ENCODE measurements at regions not wholly inside any gene's neighbourhood (a gene's known extent, or its start where the extent isn't known, plus 50 kb on each side); places are given as distances from the start of the nearest gene placed in this dataset.

DNA sequence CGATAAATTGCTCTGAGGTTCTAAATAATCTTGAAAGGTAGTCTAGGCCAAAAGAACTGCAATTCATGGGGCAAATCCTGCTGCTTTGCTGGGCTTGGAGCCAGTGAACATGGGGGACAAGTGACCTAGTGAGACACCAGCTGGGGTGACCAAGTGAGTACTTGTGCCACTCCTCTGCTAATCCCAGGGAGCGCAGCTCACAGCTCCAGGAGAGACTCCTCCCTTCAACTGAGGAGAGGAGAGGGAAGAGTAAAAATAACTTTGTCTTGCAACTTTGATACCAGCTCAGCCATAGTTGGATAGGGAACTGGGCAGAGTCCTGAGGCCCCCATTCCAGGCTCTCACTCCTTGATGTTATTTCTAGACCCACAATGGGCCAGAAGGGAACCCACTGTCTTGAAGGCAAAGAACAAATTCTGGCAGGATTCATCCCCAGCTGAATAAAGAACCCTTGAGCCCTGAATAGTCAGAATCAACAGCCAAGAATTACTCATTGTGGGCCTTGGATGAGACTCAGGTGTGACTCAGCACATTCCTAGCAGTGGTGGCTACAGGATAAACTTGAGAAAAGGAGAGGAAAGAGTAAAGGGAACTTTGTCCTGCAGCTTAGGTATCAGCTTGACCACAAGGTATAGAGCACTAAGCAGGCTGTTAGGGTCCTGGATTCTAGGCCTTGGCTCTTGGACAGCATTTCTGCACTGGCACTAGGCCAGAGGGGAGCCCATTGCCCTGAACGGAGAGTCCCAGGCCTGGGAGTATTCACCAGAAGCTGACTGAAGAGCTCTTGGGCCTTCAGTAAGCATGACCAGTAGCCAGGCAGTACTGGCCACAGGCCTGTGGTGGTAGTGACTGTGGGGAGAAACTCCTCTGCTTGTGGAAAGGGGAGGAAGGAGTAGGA lies 288.3 kb upstream of the CDH18 start:
- DNase-seq, result no peak

DNA sequence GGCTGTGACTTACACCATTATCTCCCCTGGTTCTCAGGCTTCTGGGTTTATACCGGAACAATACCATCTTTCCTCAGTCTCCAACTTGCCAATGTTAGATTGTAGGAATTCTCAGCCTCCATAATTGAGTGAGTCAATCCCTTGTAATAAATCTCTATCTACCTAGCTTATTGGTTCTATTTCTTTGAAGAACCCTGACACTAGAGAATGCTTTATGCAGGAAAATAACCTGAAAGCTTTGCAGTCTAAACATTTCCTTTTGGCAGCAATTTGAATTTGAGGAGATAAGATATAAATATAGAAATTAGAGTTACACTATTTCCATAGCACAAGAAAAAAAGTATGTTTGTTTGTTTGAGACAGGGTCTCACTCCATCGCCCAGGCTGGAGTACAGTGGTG lies 278.1 kb upstream of the CDH18 start:
- no peak for DNase-seq

DNA sequence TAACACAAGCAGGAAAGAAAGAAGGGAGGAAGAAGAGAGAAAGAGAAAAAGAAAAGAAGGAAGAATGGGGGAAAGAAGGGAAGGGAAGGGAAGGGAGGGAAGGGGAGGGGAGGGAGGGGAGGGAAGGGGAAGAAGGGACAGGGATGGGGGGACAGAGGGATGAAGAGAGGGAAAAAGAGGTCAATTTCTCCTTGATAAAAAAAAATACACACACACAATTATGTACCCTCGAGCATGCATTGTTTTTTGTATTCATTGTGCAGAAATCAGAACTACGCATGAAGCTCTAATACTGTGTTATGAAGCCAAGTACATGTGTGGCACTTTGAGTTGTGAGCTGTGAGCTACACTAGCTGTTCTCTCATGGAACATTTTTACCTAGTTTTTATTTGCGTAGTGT lies 274.9 kb upstream of the CDH18 start:
- no peak for DNase-seq

DNA sequence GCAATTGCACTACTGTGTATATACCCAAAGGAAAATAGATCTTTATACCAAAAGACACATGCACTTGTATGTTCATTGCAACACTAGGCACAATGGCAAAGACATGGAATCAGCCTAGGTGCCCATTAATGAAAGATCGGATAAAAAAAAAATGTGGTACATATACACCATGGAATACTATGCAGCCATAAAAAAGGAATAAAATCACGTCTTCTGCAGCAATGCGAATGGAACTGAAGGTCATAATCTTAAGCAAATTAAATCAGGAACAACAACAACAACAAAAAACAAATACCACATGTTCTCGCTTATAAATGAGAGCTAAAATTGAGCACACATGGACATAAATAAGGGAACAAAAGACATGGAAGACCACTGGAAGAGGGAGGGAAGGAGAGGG lies 266.7 kb upstream of the CDH18 start:
- no peak for DNase-seq

DNA sequence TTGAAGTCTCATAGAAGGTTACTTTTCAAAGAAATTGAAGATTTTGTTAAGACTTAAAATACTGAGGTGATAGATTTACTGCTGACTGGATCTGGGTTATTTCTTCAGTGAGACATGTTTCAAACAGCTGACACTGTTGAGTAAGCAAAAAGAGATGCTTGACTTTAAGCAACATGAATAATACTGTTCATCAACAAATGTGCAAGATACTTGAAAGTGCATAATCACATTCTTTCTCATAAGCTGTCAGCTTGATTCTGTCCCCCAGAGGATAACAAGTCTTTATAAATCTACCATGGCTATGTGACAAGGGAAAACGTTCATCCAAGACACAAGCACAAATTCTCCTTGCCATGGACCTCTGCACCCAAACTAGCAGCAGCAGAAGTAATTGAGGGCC lies 260.1 kb upstream of the CDH18 start:
- DNase-seq, result no peak

DNA sequence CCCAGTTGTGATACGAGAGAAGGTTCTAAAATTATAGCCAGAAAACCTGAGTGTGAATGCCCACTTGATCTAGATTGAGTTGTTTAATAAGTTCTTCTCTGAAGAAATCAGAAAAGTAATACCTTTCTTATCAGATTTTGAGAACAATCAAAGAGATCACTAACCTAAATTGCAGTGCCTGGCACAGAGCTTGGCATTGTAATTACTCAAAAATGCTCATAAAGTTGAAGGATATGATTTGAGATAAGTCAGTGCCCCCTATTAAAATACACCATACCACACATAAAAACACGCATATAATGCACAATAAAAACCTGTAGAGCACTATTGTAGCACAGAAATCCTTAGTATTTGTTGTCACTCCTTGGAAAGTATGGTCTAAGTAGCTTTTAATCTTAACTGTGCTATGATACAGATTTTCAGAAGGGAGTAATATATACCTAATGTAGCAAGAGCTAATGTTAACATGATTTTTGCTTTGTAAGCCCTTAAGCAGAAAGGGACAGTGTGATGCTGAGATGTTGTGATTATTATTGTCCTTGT lies 257.5 kb upstream of the CDH18 start:
- no peak for DNase-seq

DNA sequence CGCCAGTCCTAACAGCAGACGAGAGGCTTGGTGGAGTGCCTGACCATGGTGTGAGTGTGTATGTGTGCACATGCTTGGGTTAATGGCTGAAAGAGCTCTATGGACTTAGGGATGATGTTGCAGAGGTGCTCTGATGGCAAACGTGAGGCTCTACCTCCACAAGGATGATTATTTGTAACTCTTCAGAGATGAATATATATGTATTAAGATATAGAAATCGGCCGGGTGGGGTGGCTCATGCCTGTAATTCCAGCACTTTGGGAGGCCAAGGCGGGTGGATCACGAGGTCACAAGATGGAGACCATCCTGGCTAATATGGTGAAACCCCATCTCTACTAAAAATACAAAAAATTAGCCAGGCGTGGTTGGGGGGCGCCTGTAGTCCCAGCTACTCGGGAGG lies 253.4 kb upstream of the CDH18 start:
- no peak for DNase-seq

DNA sequence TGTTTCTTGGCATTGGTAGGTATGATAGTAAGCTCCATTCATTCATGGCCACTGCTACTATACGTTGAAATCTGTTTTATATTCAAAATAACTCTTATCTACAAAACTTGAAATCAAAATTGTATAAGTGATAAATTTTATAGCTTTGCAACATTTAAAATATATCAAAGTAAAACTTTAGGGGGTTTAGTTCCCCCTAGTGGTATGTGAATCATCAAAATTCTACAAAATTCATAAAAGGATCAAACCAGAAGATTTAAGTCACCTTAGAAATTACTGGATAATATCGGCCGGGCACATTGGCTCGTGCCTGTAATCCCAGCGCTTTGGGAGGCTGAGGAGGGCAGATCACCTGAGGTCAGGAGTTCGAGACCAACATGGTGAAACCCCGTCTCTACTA lies 243.0 kb upstream of the CDH18 start:
- no peak for DNase-seq

DNA sequence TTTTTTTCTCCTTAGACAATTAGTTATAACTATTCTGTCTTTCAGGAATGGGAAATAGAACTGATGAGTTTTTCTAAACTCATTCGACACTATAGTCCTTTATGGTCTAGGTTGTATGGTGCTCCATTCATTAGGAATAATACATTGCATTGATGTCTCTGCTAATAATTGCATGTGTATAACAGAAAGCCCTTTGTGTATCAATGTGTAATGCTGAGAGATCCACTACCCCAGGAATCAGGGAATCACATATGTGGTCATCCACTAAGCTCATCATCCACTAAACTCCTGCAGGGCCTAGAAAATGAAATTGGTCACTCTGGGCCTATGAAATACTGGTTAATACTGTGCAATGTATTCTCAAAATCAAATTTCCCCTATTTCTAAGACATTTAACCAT lies 242.0 kb upstream of the CDH18 start:
- DNase-seq, result no peak

DNA sequence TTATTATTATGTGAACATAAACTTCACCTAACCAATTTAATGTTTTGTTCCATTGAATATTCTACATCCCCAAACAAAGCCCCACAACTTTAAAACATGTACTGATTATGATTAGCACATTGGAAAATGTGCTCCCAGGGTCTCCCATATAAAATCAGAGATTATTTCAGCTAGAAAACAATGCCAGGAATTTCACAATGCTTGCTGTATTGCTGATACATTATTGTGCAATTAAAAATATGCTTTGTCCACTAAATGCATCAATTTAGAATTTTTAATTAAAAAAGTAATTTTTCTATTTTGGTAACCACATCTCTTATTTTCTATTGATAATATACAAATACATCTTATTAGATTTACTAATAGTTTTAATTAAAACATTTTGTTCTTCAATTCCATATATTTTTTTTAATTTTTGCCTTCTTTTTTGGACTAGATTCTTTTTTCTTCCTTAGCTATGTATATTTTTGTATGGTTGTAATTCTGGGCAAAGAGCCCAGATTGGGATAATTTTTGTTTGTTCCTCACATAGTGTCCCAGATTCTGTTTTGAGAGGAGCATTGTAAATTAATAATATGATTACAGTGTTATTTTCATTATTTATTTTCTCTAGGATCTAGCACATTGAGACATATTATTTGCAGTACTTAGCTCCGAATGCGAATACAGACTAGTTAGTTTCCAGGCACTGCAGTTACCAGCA lies 241.5 kb upstream of the CDH18 start:
- DNase-seq, result no peak

DNA sequence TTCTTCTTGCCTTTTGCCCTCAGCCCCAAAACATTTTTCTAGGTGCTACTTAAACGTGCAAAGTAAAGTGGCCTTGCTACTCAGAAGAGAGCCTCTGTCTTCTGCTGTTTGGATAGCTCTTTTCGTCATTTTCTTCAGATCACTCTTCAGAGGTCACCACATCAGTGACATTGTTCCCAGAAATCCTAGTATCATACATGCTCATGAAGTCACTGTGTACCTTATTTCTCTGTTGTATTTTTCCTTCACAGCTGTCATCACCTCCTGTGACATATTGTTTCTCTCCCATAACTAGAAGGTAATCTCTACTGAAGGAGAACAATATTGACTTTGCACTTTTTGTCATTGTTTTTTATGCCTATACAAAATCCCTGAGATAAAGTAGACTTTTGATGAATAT lies 237.0 kb upstream of the CDH18 start:
- DNase-seq, result no peak

DNA sequence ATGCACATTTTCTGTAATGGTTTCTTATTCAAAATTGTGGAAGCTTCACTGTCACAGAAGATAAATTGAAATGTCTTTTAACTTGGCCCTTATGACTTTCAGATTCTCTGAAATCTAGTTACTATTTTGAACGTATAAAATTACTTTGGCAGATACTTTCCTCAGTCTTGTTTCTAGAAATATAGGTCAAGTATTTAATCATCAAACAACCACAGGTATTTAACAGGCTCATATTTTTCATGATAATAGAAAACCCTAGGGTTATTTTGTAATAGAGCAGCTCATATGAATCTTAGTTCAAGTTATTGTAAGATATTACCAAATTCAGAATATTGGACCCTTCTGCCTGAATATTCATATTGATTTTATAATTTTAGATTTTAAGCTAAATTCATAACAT lies 236.0 kb upstream of the CDH18 start:
- no peak for DNase-seq

DNA sequence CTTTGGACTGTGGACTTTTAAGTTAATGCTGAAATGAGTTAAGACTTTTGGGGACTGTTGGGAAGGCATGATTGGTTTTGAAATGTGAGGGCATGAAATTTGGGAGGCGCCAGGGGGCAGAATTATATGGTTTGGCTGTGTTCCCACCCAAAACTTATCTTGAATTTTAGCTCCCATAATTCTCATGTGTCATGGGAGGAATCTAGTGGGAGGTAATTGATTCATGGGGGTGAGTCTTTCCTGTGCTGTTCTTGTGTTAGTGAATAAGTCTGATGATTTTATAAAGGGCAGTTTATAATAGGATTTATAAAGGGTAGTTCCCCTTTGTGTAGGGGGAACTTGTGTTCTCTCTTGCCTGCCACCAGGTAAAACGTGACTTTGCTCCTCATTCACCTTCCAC lies 235.5 kb upstream of the CDH18 start:
- DNase-seq, result no peak

DNA sequence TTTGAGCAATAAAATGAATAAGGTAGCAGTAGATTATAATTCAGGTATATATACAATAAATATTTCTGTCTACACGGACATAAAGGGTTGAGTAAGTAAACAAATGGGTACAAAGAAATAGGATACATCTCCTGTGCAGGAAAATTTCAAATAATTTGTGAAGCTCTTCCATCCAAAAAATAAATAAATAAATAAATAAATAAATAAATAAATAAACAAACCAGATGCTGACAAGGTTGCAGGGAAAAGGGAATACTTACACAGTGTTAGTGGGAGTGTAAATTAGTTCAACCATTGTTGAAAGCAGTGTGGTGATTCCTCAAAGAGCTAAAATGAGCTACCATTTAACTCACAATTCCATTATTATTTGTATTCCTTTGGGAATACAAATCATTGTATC lies 227.3 kb upstream of the CDH18 start:
- no peak for DNase-seq

DNA sequence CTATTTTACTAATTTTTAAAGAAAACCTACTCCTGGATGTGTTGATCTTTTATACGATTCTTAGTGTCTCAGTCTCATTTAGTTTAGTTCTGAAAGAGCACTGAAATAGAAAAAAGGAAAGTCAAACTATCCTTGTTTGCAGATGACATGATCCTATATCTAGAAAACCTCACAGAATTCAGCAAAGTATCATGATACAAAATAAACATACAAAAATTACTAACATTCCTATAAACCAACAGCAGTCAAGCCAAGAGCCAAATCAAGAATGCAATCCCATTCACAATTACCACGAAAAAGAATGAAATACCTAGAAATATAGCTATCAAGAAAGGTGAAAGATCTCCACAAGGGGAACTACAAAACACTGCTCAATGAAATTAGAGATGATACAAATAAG lies 225.8 kb upstream of the CDH18 start:
- no peak for DNase-seq

DNA sequence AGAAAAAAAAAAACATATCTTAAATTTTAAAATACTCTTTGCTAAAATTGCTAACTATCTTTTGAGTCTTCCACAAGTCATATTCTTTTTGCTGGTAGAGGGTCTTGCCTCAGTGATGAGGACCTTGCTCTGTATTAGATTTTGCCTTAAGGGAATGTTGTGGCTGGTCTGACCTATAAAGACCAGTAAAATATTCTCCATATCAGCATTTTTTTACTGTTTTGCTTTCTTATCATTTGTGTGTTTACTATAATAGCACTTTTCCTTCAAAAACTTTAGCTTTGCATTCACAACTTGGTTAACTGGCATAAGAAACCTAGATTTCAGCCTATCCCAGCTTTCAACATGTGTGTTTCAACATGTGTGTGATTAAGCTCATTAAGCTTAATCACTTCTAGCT lies 224.7 kb upstream of the CDH18 start:
- no peak for DNase-seq

DNA sequence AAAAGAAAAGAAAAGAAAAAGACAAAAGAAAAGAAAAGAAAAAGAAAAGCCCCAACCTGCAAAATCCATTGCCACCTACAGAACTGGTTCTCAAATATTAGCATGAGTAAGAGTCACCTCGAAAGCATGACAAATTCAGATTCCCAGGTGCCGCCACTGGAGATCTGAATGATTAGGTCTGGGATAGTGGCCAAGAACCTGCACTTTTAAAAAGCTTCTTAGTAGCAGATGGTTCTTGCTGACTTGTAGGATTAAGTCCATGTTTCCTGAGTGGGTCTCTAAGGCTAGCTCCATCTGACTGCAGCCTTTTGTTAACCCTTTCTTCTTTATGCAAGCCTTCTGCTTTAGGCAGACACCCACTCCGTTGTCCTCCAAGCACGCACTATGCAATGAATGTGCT lies 178.5 kb upstream of the CDH18 start:
- DNase-seq, result no peak

DNA sequence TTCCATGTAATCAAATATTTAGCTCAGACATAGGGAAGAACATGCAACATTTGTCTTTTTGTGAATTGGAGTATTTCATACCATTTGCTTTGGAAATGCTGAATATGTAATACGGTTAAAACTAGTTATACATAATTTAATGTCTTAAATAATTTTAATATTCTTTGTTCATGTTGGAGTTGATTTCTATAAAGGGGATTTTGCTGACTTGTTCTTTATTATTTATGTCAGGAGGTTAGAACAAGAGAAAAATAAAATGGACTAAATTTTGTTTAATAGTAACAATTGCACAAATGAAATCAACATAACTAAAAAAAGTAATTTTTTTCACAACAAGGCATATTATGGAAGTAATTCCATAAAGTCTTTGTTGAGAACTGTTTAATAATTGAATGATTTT lies 170.0 kb upstream of the CDH18 start:
- DNase-seq, result no peak

DNA sequence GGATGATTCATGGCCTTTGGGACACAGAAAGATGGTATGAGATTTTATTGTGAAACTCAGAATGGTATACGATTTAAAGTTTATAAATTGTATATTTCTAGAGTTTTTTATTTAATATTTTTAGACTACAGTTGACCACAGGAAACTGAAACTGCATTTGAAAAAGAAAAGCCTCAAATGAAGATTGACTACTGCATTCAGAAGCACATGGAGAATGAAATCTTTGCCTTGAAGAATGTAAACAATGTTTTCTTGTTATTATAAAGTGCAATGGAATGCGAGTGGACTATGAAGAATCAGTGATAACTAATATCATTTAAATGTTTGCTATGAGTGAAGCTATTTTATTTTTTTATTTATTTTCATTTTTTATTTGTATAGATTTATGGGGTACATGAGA lies 169.1 kb upstream of the CDH18 start:
- DNase-seq, result no peak

DNA sequence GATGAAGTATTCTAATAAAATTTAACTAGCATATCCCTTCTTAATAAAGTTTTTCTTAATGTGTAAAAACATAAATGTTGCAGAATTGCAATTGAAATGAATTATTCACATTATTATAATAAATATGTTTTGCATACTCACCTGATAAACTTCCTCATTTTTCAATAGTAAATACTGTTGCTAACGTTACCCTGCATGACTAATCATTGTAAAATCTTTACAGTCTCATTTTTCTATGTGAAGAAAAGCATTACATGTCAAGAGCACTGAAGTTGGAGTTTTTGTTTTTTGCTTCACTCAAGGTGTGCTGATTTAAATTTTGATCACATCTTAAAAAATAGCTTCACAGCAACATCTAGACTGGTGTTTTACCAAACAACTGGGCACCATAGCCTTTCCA lies 157.2 kb upstream of the CDH18 start:
- no peak for DNase-seq

DNA sequence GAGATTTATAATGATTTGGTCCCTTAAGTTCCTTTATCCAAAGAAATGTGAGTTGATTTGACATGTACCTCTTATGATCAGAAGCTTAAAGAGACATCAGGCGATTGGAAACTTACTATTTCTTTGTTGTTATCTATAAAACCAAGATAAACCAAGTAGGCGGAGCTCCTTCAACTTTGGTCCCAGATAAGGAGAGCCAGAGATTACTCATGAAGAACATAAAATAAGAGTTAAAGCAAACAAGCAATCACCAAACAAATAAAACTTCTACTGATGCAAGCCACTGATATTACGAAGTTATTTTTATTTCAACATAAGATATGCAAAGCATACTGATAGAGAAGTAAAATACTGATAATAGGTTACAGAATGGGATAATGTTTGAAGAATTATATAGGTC lies 141.5 kb upstream of the CDH18 start:
- no peak for DNase-seq

DNA sequence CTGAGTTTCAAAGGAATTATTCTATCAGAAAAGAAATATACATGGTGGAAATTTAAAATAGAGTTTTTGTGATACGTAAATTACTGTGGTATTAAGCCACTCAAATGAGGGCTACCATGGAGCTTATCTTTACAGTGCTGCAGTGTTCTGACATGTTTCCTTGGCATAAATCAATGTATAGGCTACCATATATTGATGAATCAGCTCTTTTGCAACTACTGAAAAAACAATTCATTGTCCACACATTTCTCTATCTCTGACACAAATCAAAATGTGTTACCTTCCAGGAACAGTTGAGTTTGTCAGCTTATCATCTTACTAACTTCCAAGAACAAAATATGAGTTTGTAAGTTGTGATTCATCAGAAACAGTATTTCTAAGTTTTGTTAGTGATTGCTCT lies 140.3 kb upstream of the CDH18 start:
- no peak for DNase-seq

DNA sequence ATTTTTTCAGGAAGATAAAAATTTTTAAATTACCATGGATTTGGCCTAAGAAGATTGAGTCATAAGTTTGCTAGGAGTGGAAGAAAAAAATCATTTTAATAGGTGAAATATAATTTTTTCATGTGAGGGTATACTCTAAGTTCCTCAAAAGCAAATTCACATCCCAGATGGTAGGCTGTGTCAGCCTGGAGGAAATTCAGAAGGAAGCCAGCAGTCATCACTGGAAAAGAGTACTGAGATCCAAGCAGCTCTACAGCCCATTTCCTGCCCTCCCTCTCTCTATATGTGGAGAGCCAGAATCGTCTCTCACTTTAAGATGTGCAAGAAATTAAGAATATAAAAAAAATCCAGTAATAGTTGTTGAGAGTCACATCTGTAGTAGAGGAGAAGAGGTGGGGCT lies 126.5 kb upstream of the CDH18 start:
- DNase-seq, result no peak

DNA sequence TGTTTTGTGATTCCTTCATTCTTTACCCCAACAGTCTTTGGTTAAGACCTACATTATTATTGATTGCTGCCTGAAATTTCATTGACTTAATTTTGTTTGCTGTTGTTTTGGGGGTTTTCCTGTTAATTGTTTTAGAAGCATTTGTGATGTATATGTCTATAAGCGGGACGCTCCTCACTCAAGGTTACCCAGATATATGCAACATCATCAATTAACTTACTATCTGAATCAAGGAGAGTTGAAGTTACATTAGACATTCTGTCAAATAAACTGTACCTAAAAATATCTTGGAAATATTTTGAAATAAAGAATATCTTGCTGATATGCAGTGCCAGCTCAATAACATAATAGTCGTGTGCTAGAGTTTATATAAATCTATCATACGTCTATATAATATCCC lies 125.9 kb upstream of the CDH18 start:
- DNase-seq, result no peak
